ENCODE measurements at regions not wholly inside any gene's neighbourhood (a gene's known extent, or its start where the extent isn't known, plus 50 kb on each side); places are given as distances from the start of the nearest gene placed in this dataset.

DNA sequence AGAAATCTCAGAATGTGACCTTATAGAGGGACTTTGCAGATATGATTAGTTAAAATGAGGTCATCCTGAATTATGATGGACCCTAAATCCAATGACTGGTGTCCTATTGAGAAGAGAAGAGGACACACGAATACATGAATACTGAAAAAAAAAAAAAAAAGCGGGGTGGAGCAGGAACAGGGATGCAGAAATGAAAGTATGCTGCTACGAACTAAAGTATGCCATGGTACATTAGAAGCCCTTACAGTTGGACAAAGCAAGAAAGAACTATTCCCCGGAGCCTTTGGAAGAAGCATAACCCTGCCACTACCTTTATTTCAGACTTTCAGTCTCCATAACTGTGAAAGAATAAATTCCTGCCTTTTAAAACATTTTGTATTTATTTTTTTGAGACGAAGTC is 557.9 kb upstream of the NCAM2 start:
- DNase-seq (ENCODE audit: low spot score) (no peak), ATAC-seq (ENCODE audit: insufficient number of reproducible peaks, low FRiP score, low read depth) (no peak)
- no peaks in the 10 kb centered on the region for H3K4me1 ChIP-seq (ENCODE audit: control insufficient read depth in 1 of 2, low read depth in 2 of 2)
- H3K36me3 ChIP-seq = no peaks in the 10 kb centered on the region
- H3K27me3 ChIP-seq (replicated peaks; ENCODE audit: insufficient read depth) = no peaks in the 10 kb centered on the region
- TF ChIP-seq, protein P1, sequence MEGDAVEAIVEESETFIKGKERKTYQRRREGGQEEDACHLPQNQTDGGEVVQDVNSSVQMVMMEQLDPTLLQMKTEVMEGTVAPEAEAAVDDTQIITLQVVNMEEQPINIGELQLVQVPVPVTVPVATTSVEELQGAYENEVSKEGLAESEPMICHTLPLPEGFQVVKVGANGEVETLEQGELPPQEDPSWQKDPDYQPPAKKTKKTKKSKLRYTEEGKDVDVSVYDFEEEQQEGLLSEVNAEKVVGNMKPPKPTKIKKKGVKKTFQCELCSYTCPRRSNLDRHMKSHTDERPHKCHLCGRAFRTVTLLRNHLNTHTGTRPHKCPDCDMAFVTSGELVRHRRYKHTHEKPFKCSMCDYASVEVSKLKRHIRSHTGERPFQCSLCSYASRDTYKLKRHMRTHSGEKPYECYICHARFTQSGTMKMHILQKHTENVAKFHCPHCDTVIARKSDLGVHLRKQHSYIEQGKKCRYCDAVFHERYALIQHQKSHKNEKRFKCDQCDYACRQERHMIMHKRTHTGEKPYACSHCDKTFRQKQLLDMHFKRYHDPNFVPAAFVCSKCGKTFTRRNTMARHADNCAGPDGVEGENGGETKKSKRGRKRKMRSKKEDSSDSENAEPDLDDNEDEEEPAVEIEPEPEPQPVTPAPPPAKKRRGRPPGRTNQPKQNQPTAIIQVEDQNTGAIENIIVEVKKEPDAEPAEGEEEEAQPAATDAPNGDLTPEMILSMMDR (IDR thresholded peaks at IDR 0.05) = no peak
- H3K4me3 ChIP-seq = no peak overlapping the region
- no peak overlapping the region for H3K27ac ChIP-seq
- no peaks in the 10 kb centered on the region for H3K9me3 ChIP-seq

DNA sequence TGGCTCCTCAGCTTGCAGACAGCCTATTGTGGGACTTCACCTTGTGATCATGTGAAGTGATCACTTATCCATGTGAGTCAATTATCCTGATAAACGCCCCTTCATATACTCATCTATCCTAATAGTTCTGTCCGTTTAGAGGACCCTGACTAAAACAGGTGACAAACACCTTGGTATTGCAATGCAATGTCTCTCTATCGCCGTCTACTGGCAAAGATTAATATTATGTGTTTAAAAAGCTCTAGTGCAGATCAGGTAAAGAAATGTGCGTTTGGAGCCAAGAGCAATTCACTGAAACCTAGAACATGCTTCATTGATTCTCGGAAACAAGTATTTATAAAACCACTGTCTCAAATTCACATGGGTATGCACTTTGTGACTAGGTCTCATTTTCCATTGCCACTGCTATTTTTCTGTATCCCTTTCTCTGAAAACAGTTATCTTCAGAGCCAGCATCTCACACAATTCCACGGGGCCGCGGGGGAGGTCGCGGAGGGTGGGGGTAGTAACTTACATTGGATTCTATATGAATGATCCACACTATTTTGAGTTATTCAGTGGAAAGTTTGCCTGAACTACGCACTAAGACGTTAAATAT is 554.6 kb upstream of the NCAM2 start:
- no peaks in the 10 kb centered on the region for H3K4me1 ChIP-seq (ENCODE audit: control insufficient read depth in 1 of 2, low read depth in 2 of 2)
- H3K36me3 ChIP-seq = no peaks in the 10 kb centered on the region
- H3K4me3 ChIP-seq = no peak overlapping the region
- H3K9me3 ChIP-seq = no peaks in the 10 kb centered on the region
- DNase-seq (ENCODE audit: low spot score) = no peak
- H3K27me3 ChIP-seq (replicated peaks; ENCODE audit: insufficient read depth) = no peaks in the 10 kb centered on the region
- TF ChIP-seq, protein P1 (IDR thresholded peaks at IDR 0.05) = no peak
- no peak for ATAC-seq (ENCODE audit: insufficient number of reproducible peaks, low FRiP score, low read depth)
- H3K27ac ChIP-seq = no peak overlapping the region

DNA sequence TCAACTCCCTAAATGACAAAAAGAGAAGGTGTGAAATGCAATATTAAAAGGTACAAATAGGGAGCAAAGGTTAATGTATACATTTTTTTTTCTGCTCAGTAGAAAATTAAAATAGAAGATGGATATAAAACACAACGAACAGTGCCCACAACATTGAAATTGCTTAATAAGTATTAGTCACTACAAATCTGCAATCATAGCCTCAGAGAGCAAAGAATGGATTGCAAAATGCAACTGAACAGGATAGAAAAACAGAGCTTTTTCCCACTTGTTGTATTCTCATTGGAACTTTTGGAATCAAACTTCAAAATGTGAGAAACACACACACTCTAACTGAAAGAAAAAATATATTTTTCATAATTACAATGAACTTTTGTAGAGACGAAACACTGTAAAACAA is 552.2 kb upstream of the NCAM2 start:
- Histone ChIP-seq H3K27ac (no peak overlapping the region), H3K36me3 (no peaks in the 10 kb centered on the region), H3K4me1 (ENCODE audit: control insufficient read depth in 1 of 2, low read depth in 2 of 2) (no peaks in the 10 kb centered on the region), H3K4me3 (no peak overlapping the region), H3K27me3 (replicated peaks; ENCODE audit: insufficient read depth) (no peaks in the 10 kb centered on the region), H3K9me3 (no peaks in the 10 kb centered on the region)
- ATAC-seq (ENCODE audit: insufficient number of reproducible peaks, low FRiP score, low read depth) = no peak
- TF ChIP-seq, protein P1 (IDR thresholded peaks at IDR 0.05) = no peak
- DNase-seq (ENCODE audit: low spot score) = no peak

DNA sequence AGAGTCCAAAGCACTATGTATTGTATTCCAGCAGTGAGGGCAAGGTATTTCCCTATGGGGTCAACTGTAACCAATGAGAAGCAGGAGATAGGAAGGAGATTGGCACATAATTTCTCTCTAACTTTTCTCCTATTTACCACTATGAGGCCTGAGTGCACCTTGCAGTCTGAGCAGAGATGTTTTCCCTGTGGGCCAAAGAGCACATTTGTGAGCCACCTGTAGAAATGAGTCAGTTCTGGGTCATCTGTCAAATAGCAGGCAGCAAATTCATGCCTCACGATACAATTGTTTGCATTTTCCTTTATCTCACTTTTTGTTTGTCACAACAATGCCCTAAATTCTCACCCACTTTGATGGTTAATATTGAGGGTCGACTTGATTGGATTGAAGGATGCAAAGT is 547.2 kb upstream of the NCAM2 start:
- no peak overlapping the region for H3K27ac ChIP-seq
- H3K9me3 ChIP-seq = no peaks in the 10 kb centered on the region
- no peak overlapping the region for H3K4me3 ChIP-seq
- H3K27me3 ChIP-seq (replicated peaks; ENCODE audit: insufficient read depth) = no peaks in the 10 kb centered on the region
- H3K36me3 ChIP-seq = no peaks in the 10 kb centered on the region
- ATAC-seq (ENCODE audit: insufficient number of reproducible peaks, low FRiP score, low read depth) (no peak), DNase-seq (ENCODE audit: low spot score) (no peak)
- H3K4me1 ChIP-seq (ENCODE audit: control insufficient read depth in 1 of 2, low read depth in 2 of 2) = no peaks in the 10 kb centered on the region
- TF ChIP-seq, protein P1 (IDR thresholded peaks at IDR 0.05) = no peak

DNA sequence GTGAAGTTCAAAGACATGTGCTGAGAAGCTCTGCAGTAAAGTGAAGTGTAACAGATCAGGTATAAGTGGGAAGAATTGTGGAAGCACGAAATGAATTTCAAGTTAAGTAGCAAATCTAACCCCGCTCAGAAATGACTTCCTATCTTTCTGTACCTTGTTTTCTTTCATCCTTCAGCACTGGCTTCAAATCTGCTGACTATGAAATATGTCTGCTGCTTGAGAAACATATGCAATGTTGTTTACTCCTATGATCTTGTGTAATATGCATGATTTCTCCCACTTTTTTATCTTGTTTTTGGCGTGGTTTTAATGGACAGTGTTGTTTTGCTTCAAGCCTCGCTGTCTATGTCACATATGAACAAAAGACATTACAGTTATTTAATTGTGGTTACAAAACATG is 545.3 kb upstream of the NCAM2 start:
- ATAC-seq (ENCODE audit: insufficient number of reproducible peaks, low FRiP score, low read depth) (no peak), DNase-seq (ENCODE audit: low spot score) (no peak)
- Histone ChIP-seq H3K4me1 (ENCODE audit: control insufficient read depth in 1 of 2, low read depth in 2 of 2) (no peaks in the 10 kb centered on the region), H3K36me3 (no peaks in the 10 kb centered on the region), H3K27me3 (replicated peaks; ENCODE audit: insufficient read depth) (no peaks in the 10 kb centered on the region), H3K27ac (no peak overlapping the region), H3K4me3 (no peak overlapping the region), H3K9me3 (no peaks in the 10 kb centered on the region)
- TF ChIP-seq, protein P1 (IDR thresholded peaks at IDR 0.05) = no peak
